ENCODE measurements at regions not wholly inside any gene's neighbourhood (a gene's known extent, or its start where the extent isn't known, plus 50 kb on each side); places are given as distances from the start of the nearest gene placed in this dataset.
"Not testable (repeated sequence)": the region's sequence is repeated elsewhere in the genome, so short reads cannot be mapped to it uniquely, and the experiment has no call there.

- TF ChIP-seq POLR2A (IDR thresholded peaks at IDR 0.05) (no peak), CTCF (IDR thresholded peaks at IDR 0.05) (no peak)
- no peak overlapping the region for H3K4me3 ChIP-seq (ENCODE audit: low read depth, poor library complexity, severe bottlenecking)
- intact Hi-C loops (cut with DNase I; ENCODE audit: low total_unique reads): no loop called here
- no peak for DNase-seq (ENCODE audit: low spot score in 2 of 2)
These were observed 156.5 kb upstream of the SOX6 start for GRCh38 chr11:16512899-16513241.

GRCh38 chr11:16512198-16512898, 156.0 kb upstream of the SOX6 start:
- 78 to 85% methylated on average over 2 of the region's 2 CpGs for WGBS, 2 donors
- TF ChIP-seq POLR2A (IDR thresholded peaks at IDR 0.05): no peak
- no peak overlapping the region for H3K4me3 ChIP-seq (ENCODE audit: low read depth, poor library complexity, severe bottlenecking)
- DNase-seq (ENCODE audit: low spot score in 2 of 2): no peak
- intact Hi-C loops (cut with DNase I; ENCODE audit: low total_unique reads): no loop called here

- 67 to 73% methylated on average over 2 of the region's 2 CpGs for WGBS, 2 donors
- no peak overlapping the region for H3K4me3 ChIP-seq (ENCODE audit: low read depth, poor library complexity, severe bottlenecking)
- intact Hi-C loops (cut with DNase I; ENCODE audit: low total_unique reads): no loop called here
- TF ChIP-seq POLR2A (IDR thresholded peaks at IDR 0.05): no peak
- no peak for TF ChIP-seq CTCF (IDR thresholded peaks at IDR 0.05)
- no peak for DNase-seq (ENCODE audit: low spot score in 2 of 2)
These were observed 155.1 kb upstream of the SOX6 start for GRCh38 chr11:16511116-16512114.

GRCh38 chr11:16505481-16505880, 149.1 kb upstream of the SOX6 start:
- TF ChIP-seq POLR2A (IDR thresholded peaks at IDR 0.05) (no peak), CTCF (IDR thresholded peaks at IDR 0.05) (no peak)
- 58 to 75% methylated on average over 1 of the region's 1 CpG for WGBS, 2 donors
- intact Hi-C loops (cut with DNase I; ENCODE audit: low total_unique reads): no loop called here
- no peak for DNase-seq (ENCODE audit: low spot score in 2 of 2)
- H3K4me3 ChIP-seq (ENCODE audit: low read depth, poor library complexity, severe bottlenecking): no peak overlapping the region

GRCh38 chr11:16503891-16504290, 147.5 kb upstream of the SOX6 start:
- intact Hi-C loops (cut with DNase I; ENCODE audit: low total_unique reads); DNase-seq (ENCODE audit: low spot score in 2 of 2); H3K4me3 ChIP-seq (ENCODE audit: low read depth, poor library complexity, severe bottlenecking): not testable (repeated sequence)
- WGBS, 2 donors: 76 to 95% methylated on average over 2 of the region's 2 CpGs

- no peak for DNase-seq (ENCODE audit: low spot score in 2 of 2)
- intact Hi-C loops (cut with DNase I; ENCODE audit: low total_unique reads): no loop called here
- H3K4me3 ChIP-seq (ENCODE audit: low read depth, poor library complexity, severe bottlenecking): no peak overlapping the region
- TF ChIP-seq CTCF (IDR thresholded peaks at IDR 0.05) (no peak), POLR2A (IDR thresholded peaks at IDR 0.05) (no peak)
These were observed 138.8 kb upstream of the SOX6 start for GRCh38 chr11:16494918-16495691.
